Glomerular visceral epithelial cell (primary cell): ENCODE measurements at regions not wholly inside any gene's neighbourhood (a gene's known extent, or its start where the extent isn't known, plus 50 kb on each side); places are given as distances from the start of the nearest gene placed in this dataset.

Experiments used
- DNase-seq: peaks from one replicate; pipeline ENCODE4 v3.0.0-alpha.2; 2016; ENCODE audit errors: extremely low spot score

DNA sequence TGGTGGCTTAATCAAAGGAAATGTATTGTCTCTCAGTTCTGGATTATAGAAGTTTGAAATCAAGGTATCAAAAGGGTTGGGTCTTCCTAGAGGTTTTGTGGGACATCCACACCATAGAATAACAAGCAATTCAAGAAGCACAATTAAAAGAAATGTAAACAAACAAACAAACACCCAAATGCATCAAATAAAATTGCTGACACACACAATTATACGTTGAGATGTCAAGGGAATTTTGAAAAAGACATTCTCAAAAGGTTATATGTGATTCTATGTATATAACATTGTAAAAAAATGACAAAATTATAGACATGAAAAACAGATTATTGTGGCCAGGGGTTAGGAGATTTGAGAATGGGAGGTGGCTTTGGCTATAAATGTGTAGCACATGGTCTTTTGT lies 250.7 kb upstream of the AGA start:
- DNase-seq, result no peak

DNA sequence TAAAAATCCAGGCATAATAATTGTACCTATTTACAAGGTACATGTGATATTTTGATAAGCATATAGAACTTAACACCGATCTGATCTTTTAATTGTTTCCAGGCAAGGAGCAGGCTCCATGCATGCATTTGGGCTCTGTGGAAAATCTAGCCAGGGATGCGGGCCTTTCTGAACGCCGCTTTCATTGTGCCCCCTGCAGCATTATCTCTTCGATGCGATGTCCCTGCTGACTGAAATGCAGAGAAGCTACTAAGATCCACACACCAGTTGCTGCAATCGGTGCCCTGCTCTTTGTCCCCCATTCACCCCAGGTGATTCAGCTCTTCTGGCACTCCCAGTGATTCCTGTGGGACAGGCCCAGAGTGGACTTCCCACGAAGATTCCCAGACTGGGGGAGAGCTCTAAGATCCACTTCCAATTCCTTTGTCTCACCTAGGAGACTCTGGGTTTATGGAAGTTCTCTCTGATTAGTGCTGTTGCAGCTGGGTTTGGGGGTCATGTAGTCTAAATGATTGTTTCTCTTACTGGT lies 254.3 kb upstream of the AGA start:
- peak; percentile 15 for DNase-seq

DNA sequence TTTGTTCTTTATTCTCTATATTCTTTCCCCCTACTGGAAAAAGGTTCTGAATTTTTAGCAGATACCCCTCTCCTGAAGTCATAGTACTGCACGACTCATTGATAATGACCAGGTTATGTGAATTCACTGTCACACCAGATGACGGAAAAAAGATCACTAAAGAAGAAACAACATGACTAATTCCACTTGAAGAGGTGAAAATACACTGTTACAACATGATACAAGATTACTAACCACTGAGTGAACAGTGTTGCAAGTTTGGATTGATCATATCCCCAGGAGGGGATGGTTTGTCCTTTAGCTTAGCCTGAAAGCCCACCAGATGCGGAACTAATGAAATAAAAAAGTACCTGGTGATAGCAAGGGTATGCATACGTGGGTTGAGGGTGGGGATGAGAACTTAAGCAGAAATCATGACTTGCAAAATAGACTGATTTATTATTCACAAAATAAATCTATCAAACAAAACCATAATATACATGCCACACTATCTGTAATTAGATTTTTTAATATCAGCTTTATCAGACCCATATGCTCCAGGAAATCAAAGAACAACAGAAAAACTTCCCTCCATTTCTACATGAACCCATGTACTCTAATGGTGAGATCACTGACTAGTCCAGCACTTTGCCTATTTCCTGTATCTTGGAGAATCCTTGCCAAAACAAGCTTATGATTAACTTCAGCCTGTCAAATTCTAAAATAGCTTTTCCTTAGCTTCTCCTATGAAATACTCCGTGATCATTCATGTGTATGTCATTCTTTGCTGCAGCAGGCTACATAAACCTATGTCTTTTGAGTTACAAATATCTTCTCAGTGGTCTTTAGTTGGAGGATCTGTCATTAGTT lies 257.4 kb upstream of the AGA start:
- peak; percentile 83 for DNase-seq

DNA sequence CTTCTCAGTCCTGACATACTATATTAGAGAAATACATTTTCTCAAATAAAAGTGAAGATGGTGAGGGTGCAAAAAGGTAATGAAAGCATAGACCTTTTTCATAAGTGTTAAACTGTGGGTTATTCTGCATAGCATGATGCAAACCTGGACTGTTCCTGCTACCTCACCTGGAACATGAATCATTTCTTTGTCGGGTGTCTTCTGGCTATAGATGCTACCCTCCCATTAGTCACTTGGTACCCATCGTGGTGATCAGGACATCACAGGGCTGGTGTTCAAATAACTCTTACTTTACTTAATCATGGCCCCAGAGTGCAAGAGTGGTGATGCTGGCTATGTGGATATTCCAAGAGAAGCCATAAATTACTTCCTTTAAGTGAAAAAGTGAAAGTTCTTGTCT lies 264.7 kb upstream of the AGA start:
- DNase-seq, result no peak

DNA sequence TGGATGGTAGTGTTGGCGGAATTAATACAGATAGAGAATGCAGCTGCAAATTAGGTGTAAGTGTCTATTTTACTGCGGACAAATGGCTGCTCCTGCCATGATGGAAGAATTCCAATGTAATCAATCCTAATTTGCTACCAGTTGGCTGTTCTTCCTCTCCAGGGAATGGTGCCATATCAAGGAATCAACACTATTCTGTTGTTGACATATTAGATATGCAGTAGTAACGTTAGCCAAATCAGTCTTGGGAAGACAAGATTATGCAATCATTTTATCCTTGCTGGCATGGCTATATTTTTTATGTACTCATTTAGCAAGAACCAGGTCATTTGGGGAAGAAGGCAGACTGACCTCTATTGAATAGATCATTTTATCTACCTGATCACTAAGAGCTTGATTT lies 271.2 kb upstream of the AGA start:
- no peak for DNase-seq

DNA sequence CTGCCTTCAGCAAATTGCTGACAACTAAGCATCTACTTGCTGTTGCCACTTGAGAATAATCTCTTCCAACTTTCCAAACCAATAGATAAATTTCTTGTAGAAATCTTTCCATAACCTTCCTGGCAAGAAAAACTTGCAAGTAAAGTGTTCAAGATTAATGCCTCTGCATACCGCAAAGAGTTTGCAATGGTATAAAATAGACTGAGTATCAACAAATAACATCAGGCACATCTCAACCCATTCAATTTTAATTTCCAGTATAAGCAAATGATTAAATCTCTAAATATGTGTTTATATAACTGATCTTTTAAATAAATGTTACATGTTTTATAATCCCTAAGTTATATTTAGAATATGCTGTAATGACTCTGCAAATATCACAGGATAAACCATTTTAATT lies 275.2 kb upstream of the AGA start:
- DNase-seq, result no peak

DNA sequence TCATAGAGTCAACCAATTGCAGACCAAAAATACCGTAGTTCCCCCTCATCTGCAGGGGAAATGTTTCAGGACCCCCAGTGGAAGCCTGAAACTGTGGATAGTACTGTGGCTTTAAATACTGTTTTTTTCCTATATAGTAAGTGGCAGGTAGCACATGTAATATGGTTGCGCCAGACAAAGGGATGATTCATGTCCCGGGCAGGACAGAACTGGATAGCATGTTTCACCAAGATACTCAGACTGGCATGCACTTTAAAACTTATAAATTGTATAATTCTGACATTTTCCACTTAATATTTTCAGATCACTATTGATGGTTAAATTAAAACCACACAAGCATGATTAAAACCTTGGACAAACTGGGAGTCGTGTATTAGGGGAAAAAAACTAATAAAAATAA lies 276.3 kb upstream of the AGA start:
- DNase-seq, result peak; percentile 25

DNA sequence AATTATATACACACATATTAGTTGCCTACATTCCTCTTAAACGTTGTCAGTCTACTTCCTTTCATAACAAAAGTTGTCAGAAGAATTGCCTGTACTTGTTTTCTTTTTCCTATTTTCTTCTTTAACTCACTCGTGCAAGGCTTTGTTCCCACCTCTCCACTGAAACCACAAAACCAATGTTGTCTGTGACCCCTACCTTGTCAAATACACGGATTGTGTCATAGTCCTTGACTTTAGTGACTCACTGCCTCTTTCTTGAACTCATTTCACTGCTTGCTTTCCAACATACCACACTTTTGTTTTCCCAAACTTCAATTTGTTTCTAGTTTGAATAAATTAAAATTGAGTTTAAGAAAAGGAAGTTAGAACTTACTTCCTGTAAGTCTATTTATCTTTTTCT lies 283.9 kb upstream of the AGA start:
- peak; percentile 37 for DNase-seq

DNA sequence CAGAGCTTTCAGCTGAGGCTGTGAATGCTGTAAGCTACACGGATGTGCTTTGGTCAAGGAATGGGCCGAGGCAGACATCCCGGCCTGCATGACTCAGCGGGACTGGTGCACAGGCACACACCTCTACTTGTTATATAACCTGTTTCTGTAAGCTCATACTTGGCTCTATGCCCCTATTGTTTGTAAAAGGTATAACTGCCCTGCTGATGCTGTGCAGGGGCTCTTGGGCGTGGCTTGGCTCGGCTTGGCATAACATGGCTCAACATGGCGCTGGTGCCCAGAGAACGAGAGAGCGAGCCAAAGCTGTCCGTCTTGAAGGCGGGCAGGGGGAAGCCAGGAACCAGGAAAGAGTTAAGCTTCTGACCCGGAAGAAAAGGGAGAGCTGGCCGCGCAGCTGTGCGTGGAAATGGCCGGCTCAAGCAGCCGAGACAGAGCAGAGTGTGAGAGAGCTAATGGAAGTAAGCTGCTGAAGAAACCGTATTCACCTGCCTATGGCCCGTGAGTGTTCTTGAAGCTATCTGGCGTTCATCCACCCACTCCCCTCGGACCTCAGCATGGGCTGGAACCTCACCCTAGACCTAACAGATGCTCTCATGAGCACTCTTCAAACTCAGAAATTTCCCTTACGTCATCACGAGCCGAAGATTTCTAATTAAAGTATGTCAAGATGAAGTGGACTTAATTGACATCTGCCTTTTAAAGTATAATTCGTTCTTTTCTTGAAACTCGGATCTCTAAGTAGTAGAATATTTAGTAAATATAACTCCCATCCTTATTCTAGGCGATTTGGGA lies 286.3 kb upstream of the AGA start:
- DNase-seq, result peak; percentile 76

DNA sequence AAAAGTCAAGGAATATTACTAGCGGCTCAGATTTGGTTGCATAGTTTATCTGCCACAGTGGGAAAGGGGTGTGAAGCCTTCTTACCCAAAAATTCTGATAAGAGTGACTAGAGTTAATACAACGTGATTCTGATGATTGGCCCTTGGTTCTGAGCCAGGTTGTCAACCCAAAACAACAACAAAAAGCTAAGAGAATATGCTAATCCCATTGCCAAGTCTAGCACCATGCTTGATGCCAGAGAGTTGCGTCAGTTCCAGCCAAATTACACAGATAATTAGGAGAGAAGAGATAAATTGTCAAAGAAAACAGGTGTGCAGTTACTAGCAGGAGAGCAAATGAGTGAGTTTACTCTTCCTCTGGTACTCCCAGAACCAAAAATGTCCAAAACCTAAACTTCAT lies 287.4 kb upstream of the AGA start:
- no peak for DNase-seq

DNA sequence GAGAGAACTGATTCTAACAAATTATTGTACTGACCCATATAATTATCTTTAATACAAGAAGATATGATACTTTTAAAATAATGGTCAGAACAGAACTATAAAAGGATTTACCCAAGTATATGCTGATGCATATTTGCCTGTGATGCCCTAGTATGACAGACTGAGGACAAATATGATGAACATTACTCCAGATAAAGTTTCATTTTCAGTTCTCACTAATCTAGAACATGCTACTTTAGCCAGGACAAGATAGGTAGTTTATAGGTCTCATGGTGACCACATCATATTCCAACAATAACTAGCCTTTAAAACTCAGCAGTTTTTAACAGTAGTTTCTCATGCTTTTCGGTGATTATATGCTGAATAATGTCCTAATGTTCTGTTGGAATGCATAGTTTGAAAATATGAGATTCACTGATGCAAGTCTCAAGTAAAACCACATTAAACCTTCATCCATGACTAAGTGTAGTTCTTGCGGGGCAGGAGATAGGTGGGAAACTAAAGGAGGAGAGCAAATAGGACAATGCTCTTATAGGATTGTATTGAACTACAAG lies 295.2 kb upstream of the AGA start:
- DNase-seq, result peak; percentile 74

DNA sequence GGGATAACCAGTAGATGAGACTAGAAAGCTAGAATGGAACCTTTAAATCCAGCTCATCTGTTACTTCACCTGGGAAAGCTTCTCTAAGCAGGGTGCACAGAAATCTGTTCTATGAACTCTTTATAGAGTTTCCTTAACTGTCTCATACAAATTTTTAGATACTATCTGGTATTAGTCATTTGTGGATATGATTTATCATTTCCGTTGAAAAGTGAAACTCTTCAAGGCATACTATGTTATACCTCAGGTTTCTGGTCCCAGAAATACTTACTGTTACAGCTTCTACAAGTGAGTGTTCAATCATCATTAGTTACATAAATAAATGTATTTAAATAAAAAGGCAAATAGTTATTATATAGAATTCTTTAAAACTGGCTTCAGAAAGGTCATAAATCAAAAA lies 298.3 kb upstream of the AGA start:
- DNase-seq, result no peak

DNA sequence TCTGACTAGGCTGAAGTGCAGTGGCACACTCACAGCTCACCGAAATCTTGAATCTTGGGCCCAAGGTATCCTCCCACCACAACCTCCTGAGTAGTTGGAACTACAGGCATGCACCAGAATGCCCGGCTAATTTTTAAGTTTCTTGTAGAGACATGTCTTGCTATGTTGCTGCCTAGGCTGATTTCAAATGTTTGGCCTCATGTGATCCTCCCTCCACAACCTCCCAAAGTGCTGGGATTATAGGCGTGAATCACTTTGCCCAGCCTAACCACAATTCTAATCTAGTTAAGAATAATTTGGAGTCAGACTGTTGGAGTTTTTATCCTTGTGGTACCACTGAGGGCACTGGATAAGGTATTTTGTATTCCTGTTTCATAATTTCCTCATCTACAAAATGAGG lies 317.5 kb upstream of the AGA start:
- DNase-seq, result no peak

DNA sequence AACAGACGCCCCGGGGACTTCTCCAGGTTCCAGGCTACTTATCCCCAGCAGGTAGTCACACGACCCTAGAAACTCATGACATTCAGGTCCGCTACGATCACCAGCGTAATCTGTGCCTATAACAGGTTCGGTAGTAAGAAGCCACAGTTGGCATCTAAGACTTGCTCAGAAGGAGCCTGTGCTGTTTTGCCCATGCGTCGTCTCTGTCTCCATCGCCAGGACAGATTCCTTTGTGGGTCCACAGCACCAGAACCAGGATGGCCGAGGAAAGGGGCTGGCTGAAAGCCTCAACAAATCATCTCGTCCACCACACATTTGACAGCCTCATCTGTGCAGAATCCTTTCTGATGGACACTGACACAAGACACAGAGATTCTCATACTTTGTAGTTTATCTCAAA lies 319.5 kb upstream of the AGA start:
- no peak for DNase-seq

DNA sequence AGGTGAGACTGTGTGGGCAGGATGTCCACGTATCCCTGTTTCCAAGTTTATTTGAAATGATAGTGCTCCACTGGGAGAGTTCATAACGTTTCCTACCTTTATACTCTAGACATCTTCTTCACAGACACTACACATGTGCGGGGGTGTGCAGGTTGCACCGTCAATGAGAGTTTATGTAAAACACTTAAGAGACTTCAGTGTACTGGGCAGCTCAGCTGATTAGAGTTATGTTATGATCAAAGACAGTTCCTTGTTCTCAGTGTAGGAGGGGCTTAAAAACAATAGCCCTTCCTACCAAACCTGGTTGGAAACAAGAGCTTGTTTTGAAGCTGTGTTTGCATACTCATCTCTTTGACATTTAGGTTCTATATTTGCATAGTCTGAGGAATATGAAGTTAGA lies 326.9 kb upstream of the AGA start:
- DNase-seq, result no peak

DNA sequence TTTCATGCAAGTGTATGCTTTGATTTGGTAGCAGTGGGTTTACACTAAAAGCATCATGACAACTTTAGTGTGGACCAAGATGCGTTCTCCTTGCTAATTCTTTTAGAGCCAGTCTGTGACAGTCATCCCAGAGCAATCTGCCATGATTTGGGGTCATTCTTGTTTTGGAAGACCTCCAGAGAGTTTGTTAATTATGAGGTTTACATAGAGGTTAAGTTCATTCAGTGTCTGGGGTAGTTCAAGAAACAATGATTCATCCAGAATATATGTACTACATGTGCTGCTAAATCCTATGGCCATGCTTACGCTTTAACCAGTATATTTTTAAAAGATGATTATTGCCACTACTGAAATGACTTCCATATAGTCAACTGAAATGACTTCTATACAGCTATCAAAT lies 328.5 kb upstream of the AGA start:
- no peak for DNase-seq

DNA sequence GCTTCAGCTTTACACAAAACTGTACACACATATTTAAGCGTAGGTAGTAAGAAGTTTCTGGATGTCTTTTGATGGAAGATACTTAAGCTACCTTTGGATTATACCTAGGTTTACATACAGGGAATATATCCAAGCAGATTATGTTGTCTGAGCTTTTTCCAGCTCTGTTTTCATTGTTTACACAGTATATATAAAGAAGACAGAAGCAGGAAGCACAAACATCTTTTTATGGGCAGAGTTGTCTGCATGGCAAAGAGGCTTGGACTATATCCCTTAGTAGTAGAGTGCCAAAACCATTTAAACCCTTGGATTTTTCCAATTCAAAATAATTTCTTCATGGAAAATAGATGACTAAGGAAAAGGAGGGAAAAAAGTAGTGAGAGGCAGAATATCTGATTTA lies 329.4 kb upstream of the AGA start:
- DNase-seq, result no peak

DNA sequence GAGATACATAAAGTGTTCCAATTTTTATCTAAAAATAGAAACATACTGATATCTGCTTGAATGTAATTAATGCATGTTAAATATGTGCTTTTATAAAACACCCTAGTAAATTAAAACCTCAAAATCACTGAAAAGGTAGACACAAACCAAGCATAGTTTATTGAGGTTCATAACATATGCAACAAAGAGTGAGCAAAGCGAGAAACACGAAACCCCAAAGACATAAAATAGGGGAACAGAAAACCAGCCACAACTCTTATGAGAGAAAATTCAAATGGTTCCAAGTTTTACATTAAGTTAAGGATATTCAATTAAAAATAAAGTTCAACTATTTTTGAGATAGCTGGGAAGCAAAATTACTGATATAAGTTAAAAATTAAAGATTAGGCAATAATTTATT lies 336.4 kb upstream of the AGA start:
- DNase-seq, result no peak

DNA sequence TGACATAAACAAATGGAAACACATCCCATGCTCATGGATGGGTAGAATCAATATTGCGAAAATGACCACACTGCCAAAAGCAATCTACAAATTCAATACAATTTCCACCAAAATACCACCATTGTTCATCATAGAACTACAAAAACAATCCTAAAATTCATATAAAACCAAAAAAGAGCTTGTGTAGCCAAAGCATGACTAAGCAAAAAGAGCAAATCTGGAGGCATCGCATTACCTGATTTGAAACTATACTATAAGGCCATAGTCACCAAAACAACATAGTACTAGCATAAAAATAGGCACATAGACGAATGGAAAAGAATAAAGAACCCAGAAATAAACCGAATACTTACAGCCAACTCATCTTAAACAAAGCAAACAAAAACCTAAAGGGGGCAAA lies 342.8 kb upstream of the AGA start:
- DNase-seq, result no peak

DNA sequence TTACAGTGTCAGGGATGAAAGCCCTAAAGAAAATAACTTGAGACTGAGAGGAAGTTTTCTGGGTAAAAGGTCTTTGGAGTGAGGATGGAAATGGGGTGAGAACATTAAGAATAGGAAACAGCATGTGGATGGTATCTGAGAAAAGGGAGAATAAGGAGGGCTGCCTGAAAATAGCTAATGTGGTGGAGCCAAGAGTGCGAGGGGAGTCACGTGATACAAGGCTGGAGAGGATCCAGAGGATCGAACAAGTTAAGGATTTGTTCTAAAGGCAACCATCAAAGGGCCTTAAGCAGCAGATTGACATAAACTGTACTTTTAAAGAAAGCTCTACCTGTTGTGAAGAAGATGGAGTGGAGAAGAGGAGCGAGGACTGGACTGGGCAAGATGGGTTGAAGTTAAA lies 347.4 kb upstream of the AGA start:
- DNase-seq, result no peak

DNA sequence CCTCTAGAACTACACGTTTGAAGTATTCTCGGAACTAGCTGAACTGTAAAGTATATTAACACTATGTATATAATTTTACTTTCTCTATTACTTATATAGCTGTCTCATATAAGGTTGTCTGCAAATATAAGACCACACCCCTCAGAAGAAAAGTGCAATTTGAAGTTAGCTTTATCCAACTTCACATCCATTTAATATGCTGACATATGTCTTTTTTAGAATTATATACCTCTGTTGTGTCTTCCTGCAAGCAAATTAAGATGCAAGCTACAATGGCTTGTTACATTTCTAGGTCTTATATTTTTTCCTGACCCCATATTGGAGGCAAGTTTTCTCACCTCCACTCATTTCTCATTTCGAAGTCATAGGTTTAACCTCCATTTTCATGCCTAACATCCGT lies 349.0 kb upstream of the AGA start:
- no peak for DNase-seq

DNA sequence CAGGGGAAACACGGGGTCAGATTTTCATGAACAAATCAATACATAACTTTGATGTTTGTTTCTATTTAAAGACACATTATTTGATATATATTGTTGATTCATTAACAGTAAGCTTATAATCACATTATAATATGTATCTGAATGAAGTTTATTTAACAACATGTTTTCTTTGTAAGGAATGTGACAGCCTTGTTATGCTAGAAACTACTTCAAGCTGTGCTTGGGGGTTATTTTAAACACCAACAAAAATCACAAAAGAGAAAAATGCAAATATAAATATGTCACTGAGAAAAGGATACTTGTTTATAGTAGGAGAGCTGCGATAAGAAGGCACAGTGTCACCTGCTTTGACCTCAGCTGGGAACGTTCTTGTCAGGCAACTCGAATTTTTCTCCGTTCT lies 354.6 kb upstream of the AGA start:
- no peak for DNase-seq

DNA sequence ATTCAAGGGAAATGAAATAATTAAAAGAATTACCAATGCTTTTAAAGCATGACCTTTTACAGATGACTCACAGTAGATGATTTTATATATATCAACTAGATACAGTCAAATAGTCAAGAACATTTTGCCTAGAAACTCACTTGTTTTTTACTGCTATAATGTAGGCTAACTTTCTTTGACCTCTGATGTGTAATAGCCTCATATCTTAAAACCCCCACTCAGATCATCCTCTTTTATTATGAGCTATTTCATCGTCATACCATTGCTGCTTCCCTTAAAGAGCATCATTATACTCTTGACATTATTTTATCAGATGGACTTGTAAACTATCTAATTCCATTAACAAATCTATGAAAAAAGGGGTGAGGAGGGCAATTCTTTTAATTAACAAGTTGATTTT lies 355.9 kb upstream of the AGA start:
- no peak for DNase-seq
